Neutrophil (primary cell): ENCODE measurements at regions not wholly inside any gene's neighbourhood (a gene's known extent, or its start where the extent isn't known, plus 50 kb on each side); places are given as distances from the start of the nearest gene placed in this dataset.

Experiments
- H3K27ac ChIP-seq: fragments of 200-600 bp; sonication (generic); 2 replicates; pipeline ENCODE4 v1.5.1; 2016; ENCODE audit warnings: mild to moderate bottlenecking, moderate library complexity
- H3K27me3 ChIP-seq: fragments of 200-600 bp; sonication (generic); 2 replicates; pipeline ENCODE4 v1.6.0; 2016; ENCODE audit warnings: mild to moderate bottlenecking
- H3K36me3 ChIP-seq: fragments of 200-600 bp; sonication (generic); 2 replicates; pipeline ENCODE4 v1.5.1; 2017
- H3K4me1 ChIP-seq, 2 experiments: fragments of 200-600 bp in 1 of 2; sonication (generic) in 1 of 2; 1 replicate in 1 of 2; 2 replicates in 1 of 2; pipeline versions ENCODE4 v1.5.1 to v1.6.1; 2013 to 2016; ENCODE audit warnings: low read depth in 1 of 2, low read length in 1 of 2, mild to moderate bottlenecking in 1 of 2, moderate library complexity in 1 of 2; ENCODE audit not compliant: control insufficient read depth in 1 of 2, insufficient read depth in 1 of 2
- H3K4me3 ChIP-seq, 2 experiments: fragments of 200-600 bp in 1 of 2; sonication (generic) in 1 of 2; 1 replicate in 1 of 2; 2 replicates in 1 of 2; pipeline ENCODE4 v1.5.1; 2013 to 2016; ENCODE audit warnings: low read depth in 1 of 2, low read length in 1 of 2, mild to moderate bottlenecking in 1 of 2, moderate library complexity in 1 of 2
- H3K9me3 ChIP-seq: fragments of 200-600 bp; sonication (generic); 2 replicates; pipeline ENCODE4 v1.5.1; 2016
- TF ChIP-seq, protein P1 (sequence below): fragments of 200-600 bp; sonication (generic); IDR thresholded peaks from 2 replicates; pipeline ENCODE4 v1.5.1; 2016; ENCODE audit warnings: antibody characterized with exemption

DNA sequence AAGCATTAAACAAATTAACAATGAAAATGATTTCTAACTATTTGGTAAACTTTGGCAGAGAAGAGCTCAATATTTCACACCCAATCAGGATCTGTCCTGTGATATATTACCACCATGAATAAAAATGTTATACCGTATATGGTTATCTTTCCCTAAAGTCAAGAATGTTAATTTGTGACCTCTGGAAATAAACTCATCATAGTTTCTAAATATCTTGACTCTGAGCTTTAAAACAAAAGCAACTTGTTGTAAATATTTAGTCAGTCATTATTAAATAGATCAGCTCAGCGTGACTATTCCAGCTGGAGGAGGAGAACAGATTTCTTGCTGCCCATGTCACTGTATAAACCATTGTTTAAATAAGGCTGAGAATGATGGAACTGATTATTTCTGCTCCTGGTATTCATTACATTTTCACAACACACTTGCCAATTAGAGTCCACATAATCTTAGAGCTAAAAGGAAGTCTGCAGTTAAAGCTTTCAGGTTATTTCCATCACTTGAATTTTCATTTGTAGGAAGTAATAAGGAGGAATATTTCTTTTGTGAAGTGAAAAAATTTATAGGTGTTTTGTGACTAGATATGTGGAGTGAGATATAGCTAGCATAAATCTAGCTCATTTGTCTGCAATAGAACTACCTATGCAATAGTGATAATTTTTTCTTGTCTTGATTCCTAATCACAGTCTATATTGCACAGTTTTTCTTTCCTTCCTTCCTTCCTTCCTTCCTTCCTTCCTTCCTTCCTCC lies 106.5 kb upstream of the P2RY1 start:
- no peaks in the 10 kb centered on the region for H3K27me3 ChIP-seq
- H3K4me1 ChIP-seq, result no peaks in the 10 kb centered on the region
- no peaks in the 10 kb centered on the region for H3K36me3 ChIP-seq
- TF ChIP-seq, protein P1, sequence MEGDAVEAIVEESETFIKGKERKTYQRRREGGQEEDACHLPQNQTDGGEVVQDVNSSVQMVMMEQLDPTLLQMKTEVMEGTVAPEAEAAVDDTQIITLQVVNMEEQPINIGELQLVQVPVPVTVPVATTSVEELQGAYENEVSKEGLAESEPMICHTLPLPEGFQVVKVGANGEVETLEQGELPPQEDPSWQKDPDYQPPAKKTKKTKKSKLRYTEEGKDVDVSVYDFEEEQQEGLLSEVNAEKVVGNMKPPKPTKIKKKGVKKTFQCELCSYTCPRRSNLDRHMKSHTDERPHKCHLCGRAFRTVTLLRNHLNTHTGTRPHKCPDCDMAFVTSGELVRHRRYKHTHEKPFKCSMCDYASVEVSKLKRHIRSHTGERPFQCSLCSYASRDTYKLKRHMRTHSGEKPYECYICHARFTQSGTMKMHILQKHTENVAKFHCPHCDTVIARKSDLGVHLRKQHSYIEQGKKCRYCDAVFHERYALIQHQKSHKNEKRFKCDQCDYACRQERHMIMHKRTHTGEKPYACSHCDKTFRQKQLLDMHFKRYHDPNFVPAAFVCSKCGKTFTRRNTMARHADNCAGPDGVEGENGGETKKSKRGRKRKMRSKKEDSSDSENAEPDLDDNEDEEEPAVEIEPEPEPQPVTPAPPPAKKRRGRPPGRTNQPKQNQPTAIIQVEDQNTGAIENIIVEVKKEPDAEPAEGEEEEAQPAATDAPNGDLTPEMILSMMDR, result no peak
- H3K4me3 ChIP-seq, result no peak overlapping the region
- no peaks in the 10 kb centered on the region for H3K9me3 ChIP-seq
- no peak overlapping the region for H3K27ac ChIP-seq

DNA sequence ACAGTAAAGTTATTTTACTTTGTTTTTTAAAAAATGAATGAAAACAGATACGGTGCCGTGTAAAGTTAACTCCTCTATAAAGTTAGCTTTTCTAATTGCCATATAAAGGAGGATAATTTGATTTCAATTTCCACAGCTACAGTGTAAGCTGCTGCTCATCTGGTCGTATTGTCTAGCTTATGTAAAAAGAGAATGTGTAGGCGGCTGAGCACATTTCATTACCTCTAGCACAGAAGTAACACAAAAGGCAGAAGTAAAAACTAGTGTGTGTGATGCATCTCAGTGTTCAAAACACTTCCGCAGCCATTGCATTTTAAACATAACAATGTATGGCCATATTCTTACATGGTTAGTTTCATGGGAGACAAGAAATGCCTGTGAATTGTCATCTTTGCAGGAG lies 105.0 kb upstream of the P2RY1 start:
- Histone ChIP-seq H3K27me3 (no peaks in the 10 kb centered on the region), H3K4me1 (no peaks in the 10 kb centered on the region)

DNA sequence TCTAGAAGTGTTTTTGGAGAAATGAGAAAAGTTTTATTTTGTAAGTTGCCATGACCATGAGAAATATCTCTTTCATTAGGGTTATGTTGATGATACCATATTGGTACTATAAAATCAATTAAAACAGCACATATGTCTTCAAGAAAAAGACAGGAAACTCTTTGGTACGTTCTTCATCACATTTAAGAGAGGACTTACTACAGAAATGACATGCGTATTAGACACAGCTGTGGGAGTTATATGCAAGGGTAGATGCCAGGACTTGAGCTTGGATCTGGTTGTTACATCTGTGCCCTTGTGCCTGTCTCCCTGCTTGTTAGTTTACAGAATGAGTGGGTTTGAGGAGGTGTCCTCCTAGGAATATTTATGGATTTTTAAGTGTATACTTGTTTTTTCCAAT lies 103.4 kb upstream of the P2RY1 start:
- H3K27me3 ChIP-seq, result no peaks in the 10 kb centered on the region
- no peak overlapping the region for H3K4me3 ChIP-seq
- no peaks in the 10 kb centered on the region for H3K9me3 ChIP-seq
- H3K36me3 ChIP-seq, result no peaks in the 10 kb centered on the region
- H3K27ac ChIP-seq, result no peak overlapping the region
- H3K4me1 ChIP-seq, result no peaks in the 10 kb centered on the region
- TF ChIP-seq, protein P1, result no peak

More for the DNA sequence above, 105.0 kb upstream of the P2RY1 start:
- Histone ChIP-seq H3K27ac (no peak overlapping the region), H3K4me3 (no peak overlapping the region), H3K9me3 (no peaks in the 10 kb centered on the region), H3K36me3 (no peaks in the 10 kb centered on the region)
- TF ChIP-seq, protein P1, result no peak

DNA sequence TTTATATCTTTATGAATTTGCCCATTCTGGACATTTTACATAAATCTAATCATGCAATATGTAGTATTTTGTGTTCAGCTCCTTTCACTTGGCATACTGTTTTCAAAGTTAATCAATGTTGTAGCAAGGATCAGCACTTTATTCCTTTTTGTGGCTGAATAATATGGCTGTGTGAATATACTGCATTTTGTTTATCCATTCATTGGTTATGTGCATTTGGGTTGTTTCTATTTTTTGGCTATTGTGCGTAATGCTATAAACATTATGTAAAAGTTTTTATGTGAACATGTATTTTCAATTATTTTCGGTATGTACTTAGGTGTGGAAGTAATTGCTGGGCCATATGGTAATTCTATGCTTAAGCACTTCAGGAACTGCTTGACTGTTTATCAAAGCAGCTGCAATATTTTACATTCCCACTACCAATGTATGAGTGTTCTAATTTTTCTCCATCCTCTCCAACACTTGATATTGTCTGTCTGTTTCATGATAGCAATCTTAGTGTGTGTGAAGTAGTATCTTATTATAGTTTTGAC lies 101.3 kb upstream of the P2RY1 start:
- Histone ChIP-seq H3K4me3 (no peak overlapping the region), H3K4me1 (no peaks in the 10 kb centered on the region), H3K27me3 (no peaks in the 10 kb centered on the region), H3K9me3 (no peaks in the 10 kb centered on the region), H3K36me3 (no peaks in the 10 kb centered on the region), H3K27ac (no peak overlapping the region)
- TF ChIP-seq, protein P1, result no peak

DNA sequence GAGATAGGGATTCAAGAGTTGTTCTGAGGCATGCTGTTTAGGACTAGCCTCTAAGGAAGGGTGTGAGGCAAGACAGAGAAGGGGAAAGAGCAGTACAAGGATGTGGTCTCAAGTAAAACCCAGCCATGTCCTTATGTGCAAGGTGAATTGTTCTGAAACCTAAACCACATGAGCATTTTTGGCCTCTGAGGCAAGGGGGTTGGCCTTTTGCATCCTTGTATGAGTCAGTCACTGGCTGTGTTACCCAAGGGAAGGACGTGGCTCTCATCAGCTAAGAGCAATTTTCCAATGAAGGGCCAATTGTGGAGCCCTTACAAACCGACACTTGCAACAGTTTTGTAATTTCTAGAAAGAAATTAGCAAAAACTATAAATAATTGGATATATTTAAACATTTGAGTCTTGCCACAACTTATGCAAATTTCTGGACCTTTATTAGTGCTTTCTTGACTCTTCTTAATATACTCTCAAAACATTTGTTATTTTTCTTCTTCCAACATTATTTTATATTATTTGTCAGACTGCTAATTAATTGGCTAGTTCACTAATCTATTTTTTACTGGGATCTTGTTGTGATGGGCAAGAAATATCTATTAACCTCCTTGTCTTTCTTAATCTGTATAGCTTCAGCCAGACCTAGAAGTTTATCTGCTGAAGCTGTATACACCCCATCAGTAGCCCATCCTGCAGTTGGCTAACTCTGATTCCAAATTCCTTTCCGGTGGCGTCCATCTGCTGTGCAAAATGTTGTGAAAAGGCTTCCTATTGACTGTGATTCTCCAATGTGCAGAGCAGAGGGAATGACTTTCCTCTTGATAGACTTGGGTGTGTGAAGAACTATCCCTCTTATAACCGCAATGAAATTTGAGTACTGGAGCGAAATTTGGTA lies 97.7 kb upstream of the P2RY1 start:
- TF ChIP-seq, protein P1, result no peak
- Histone ChIP-seq H3K4me1 (no peaks in the 10 kb centered on the region), H3K9me3 (no peaks in the 10 kb centered on the region), H3K27me3 (no peaks in the 10 kb centered on the region), H3K4me3 (no peak overlapping the region), H3K36me3 (no peaks in the 10 kb centered on the region), H3K27ac (no peak overlapping the region)
